ENCODE measurements at regions not wholly inside any gene's neighbourhood (a gene's known extent, or its start where the extent isn't known, plus 50 kb on each side); places are given as distances from the start of the nearest gene placed in this dataset.

DNA sequence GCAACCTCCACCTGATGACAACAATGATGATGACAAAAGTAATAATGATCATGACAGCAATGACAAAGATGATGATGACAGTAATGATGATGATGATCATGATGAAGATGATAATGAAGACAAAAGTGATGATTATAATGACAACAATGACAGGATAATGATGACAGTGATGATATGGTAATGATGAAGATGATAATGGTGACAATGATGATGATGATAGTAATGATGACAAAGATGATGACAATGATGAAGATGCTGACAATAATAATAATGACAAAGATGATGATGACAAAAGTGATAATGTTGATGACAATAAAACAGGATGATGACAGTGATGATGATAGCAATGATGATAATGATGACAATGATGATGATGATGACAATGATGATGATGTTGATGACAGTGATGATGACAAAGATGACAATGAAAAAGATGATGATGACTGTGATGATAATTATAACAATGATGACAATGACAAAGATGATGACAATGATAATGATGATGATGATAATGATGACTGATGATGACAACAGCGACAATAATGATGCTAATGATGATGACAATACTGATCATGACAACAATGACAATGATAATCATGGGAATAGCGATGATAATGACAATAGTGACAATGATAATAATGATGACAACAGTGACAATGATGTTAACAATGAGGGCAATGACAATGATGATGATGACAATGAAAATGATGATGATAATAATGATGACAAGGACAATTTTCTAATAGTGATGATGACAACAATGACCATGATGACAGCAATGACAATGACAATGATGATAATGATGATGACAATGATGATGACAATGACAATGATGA is 1106.5 kb upstream of the AUTS2 start:
- Histone ChIP-seq H3K4me3 (ENCODE audit: low read length, poor library complexity, severe bottlenecking) (no peak overlapping the region), H3K9me2 (replicated peaks; ENCODE audit: low read depth, low read length) (no peaks in the 10 kb centered on the region), H3K36me3 (ENCODE audit: insufficient read depth, low read length) (no peaks in the 10 kb centered on the region), H3K9me3 (ENCODE audit: insufficient read depth, low read depth, low read length) (no peaks in the 10 kb centered on the region), H3K79me2 (ENCODE audit: insufficient read depth, low read length) (no peaks in the 10 kb centered on the region), H3K4me1 (ENCODE audit: insufficient read depth, low read length, poor library complexity, severe bottlenecking) (no peaks in the 10 kb centered on the region), H2AFZ (ENCODE audit: low read length) (no peak overlapping the region), H3K9ac (ENCODE audit: low read depth, low read length, poor library complexity, severe bottlenecking) (no peak overlapping the region), H3K4me2 (ENCODE audit: low read depth, low read length, poor library complexity, severe bottlenecking) (no peak overlapping the region), H3K27me3 (ENCODE audit: insufficient read depth, low read length, poor library complexity, severe bottlenecking) (no peaks in the 10 kb centered on the region), H3F3A (ENCODE audit: low read depth) (no peaks in the 10 kb centered on the region), H4K20me1 (ENCODE audit: insufficient read depth, low read length, poor library complexity, severe bottlenecking) (no peaks in the 10 kb centered on the region)
- no peak for TF ChIP-seq EZH2phosphoT487 (IDR thresholded peaks at IDR 0.05; ENCODE audit: borderline replicate concordance)
- TF ChIP-seq, protein P1, sequence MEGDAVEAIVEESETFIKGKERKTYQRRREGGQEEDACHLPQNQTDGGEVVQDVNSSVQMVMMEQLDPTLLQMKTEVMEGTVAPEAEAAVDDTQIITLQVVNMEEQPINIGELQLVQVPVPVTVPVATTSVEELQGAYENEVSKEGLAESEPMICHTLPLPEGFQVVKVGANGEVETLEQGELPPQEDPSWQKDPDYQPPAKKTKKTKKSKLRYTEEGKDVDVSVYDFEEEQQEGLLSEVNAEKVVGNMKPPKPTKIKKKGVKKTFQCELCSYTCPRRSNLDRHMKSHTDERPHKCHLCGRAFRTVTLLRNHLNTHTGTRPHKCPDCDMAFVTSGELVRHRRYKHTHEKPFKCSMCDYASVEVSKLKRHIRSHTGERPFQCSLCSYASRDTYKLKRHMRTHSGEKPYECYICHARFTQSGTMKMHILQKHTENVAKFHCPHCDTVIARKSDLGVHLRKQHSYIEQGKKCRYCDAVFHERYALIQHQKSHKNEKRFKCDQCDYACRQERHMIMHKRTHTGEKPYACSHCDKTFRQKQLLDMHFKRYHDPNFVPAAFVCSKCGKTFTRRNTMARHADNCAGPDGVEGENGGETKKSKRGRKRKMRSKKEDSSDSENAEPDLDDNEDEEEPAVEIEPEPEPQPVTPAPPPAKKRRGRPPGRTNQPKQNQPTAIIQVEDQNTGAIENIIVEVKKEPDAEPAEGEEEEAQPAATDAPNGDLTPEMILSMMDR (conservative IDR thresholded peaks at IDR 0.05; ENCODE audit: low read length), result no peak

DNA sequence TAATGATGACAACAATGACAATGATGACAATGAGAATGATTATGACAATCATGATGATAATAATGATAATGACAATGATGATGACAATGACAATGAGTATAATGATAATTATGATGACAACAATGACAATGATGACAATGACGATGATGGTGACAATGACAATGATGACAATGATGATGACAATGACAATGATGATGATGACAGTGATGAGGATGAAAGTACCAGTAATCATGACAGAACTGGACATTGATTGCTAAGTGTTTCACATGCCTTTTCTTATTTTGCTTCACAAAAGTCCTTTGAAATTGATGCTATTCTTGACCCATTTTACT is 1106.0 kb upstream of the AUTS2 start:
- H3K9me3 ChIP-seq (ENCODE audit: insufficient read depth, low read depth, low read length), result no peaks in the 10 kb centered on the region

DNA sequence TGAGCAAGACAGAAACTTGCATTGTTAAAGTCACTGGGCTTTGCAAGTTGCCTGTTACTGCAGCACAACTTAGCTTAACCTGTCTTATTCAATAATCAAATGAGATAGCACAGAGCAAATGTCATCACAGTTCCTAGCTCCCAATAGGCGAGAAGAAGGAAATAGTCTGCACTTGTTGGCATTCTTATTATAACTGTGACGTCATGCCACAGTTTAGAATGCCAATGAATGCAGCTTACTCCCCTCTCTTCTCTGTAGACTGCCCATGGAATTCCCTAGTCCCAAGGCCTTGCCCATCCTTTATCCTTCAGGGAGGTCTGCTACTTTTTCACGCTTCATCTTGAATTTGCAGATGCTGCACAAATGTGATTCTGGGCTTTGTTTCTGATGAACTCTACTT is 1094.9 kb upstream of the AUTS2 start:
- Histone ChIP-seq H3K9me3 (ENCODE audit: insufficient read depth, low read depth, low read length) (peaks cover 7% of the 10 kb centered on the region; the same call in 1 of the 2 replicates), H2AFZ (ENCODE audit: low read length) (no peak overlapping the region), H3K4me1 (ENCODE audit: insufficient read depth, low read length, poor library complexity, severe bottlenecking) (no peaks in the 10 kb centered on the region), H3K9ac (ENCODE audit: low read depth, low read length, poor library complexity, severe bottlenecking) (no peak overlapping the region), H3F3A (ENCODE audit: low read depth) (no peaks in the 10 kb centered on the region), H3K27me3 (ENCODE audit: insufficient read depth, low read length, poor library complexity, severe bottlenecking) (no peaks in the 10 kb centered on the region), H3K79me2 (ENCODE audit: insufficient read depth, low read length) (no peaks in the 10 kb centered on the region), H4K20me1 (ENCODE audit: insufficient read depth, low read length, poor library complexity, severe bottlenecking) (no peaks in the 10 kb centered on the region), H3K36me3 (ENCODE audit: insufficient read depth, low read length) (no peaks in the 10 kb centered on the region), H3K4me3 (ENCODE audit: low read length, poor library complexity, severe bottlenecking) (no peak overlapping the region), H3K9me2 (replicated peaks; ENCODE audit: low read depth, low read length) (no peaks in the 10 kb centered on the region), H3K4me2 (ENCODE audit: low read depth, low read length, poor library complexity, severe bottlenecking) (no peak overlapping the region)
- TF ChIP-seq, protein P1 (conservative IDR thresholded peaks at IDR 0.05; ENCODE audit: low read length), result no peak

More for the DNA sequence above, 1106.0 kb upstream of the AUTS2 start:
- no peaks in the 10 kb centered on the region for H4K20me1 ChIP-seq (ENCODE audit: insufficient read depth, low read length, poor library complexity, severe bottlenecking)
- H3K36me3 ChIP-seq (ENCODE audit: insufficient read depth, low read length), result no peaks in the 10 kb centered on the region
- no peaks in the 10 kb centered on the region for H3K9me2 ChIP-seq (replicated peaks; ENCODE audit: low read depth, low read length)
- no peak overlapping the region for H3K4me2 ChIP-seq (ENCODE audit: low read depth, low read length, poor library complexity, severe bottlenecking)
- no peaks in the 10 kb centered on the region for H3K4me1 ChIP-seq (ENCODE audit: insufficient read depth, low read length, poor library complexity, severe bottlenecking)
- no peaks in the 10 kb centered on the region for H3F3A ChIP-seq (ENCODE audit: low read depth)
- H3K27me3 ChIP-seq (ENCODE audit: insufficient read depth, low read length, poor library complexity, severe bottlenecking), result no peaks in the 10 kb centered on the region
- H3K79me2 ChIP-seq (ENCODE audit: insufficient read depth, low read length), result no peaks in the 10 kb centered on the region
- no peak overlapping the region for H2AFZ ChIP-seq (ENCODE audit: low read length)
- no peak overlapping the region for H3K4me3 ChIP-seq (ENCODE audit: low read length, poor library complexity, severe bottlenecking)
- TF ChIP-seq EZH2phosphoT487 (IDR thresholded peaks at IDR 0.05; ENCODE audit: borderline replicate concordance), result no peak
- TF ChIP-seq, protein P1 (conservative IDR thresholded peaks at IDR 0.05; ENCODE audit: low read length), result no peak
- no peak overlapping the region for H3K9ac ChIP-seq (ENCODE audit: low read depth, low read length, poor library complexity, severe bottlenecking)
